ENCODE measurements at regions not wholly inside any gene's neighbourhood (a gene's known extent, or its start where the extent isn't known, plus 50 kb on each side); places are given as distances from the start of the nearest gene placed in this dataset.
A peak's percentile ranks its signal among the peaks of the same experiment; 100 is the strongest.

GRCh38 chr7:136056651-136057231, 79.6 kb upstream of the MTPN start:
- no peak for DNase-seq

DNA sequence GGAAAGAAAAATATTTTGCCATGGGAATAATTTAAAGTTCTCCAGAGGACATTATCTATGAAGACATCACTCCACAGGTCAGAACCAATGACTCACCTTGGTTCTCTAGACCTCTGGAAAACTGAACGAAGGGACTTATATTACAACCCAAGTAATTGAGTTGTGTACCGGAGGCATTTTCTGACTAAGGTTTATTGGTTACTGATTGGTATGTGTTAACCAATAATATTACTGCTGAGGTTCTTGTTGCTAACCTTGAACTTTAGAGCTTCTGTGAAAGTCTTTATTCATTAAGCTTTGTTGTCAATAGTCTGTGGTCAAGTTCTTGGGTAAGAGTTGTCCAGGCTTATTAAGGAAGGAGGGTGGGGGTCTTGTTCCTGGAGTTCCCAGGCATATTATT, 78.1 kb upstream of the MTPN start:
- no peak for DNase-seq

GRCh38 chr7:136053689-136054485, 76.7 kb upstream of the MTPN start:
- no peak for DNase-seq

DNA sequence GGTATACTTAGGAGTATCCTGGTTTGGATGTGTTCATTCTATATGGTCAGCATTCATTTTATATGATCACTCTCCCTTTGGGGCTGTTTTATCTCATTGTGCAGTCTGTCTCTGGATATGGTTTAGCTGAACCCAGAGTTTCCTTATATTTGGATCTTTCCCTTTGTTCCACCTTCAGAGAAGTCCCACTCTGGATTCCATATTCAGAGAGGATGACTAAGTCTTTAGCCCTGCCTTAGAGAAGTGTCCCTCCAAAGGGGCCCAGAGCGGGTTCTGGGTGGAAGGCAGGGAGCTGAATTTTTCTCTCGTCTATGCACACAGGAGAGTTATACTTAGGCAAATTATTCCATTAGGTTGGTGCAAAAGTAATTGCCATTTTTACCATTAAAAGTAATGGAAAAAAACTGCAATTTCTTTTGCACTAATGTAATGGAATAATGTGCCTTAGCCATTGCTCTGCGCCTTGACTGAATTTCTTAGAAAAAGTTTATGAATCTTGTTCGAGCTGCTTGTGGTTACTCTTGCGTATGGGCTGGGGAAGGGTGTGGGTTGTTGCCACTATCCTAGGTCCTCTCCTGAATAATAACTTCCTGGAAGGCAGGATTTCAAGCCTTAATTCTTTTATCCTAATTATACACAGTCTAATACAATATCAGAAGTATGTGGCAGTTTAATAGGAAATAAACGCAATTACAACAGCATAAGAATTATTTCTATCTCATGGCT, 74.2 kb upstream of the MTPN start:
- DNase-seq, result no peak

GRCh38 chr7:136050462-136050847, 73.3 kb upstream of the MTPN start:
- DNase-seq, result peak; percentile 60

DNA sequence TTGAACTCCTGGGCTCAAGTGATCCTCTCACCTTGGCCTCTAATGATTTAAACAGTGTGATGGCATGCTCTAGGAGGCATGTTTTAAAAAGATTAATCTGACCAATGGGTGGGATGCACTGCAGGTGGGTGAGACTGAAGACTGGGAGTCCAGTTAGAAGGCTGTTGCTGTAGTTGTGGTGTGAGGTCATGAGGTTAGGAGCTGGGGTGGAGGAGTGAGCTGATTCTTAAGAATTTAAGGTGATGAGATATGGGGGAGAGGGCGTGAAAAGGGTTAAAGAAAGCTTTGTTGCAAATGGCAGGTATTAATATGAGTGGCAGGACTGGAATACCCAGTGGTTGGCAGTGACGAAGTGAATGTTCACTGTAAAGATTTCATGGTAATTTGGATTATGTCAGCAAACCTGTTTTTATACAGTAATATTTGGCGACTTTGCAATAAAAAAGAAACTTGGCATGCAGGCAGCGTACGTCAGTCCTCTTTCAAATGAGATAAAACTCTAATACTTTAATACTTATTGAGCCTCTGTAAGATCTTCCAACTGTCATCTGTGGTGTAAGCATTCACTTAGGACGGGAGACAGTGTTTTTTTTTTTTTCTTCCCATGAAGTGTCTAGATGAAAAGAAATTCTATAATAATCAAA, 72.8 kb upstream of the MTPN start:
- DNase-seq, result no peak

DNA sequence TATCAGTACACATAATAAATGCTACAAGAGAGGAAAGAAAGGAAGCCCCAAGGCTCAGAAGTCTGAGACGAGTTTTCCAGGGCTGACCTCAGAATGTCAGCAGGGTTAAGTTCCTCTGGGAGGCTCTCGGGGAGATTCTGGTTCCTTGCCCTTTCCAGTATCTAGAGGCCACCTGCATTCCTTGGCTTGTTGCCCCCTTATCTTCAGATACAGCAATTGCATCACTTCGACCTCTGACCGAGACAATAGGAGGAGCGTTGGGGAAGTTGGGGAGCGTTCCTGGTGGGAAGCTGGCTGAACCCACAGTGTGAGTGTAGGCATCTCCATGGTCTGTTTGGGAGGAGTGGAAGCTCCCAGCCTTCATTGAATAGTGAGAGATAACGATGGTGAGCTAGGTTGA, 72.0 kb upstream of the MTPN start:
- no peak for DNase-seq

DNA sequence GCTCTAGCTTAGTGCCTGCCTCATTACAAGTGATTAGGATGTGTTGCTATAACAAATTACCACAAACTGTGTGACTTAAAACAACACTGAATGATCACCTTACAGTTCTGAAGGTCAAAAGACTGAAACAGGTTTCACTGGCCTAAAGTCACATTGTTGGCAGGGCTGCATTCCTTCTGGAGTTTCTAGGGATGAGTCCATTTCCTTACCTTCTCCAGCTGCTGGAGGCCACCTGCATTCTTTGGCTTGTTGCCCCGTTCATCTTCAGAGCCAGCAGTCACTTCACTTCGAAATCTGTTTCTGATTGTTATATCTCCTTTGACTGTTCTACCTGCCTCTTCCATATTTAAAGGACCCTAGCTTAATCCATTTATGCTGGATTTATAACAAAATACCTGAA, 69.4 kb upstream of the MTPN start:
- no peak for DNase-seq

- no peak for DNase-seq
Observed at GRCh38 chr7:136045992-136046391, 68.8 kb upstream of the MTPN start.

GRCh38 chr7:136045181-136045580, 68.0 kb upstream of the MTPN start:
- DNase-seq, result no peak

- peak; percentile 25 for DNase-seq
Observed at GRCh38 chr7:136039577-136040345, 62.6 kb upstream of the MTPN start.

- DNase-seq, result no peak
Observed at GRCh38 chr7:136036336-136036735, 59.2 kb upstream of the MTPN start.

DNA sequence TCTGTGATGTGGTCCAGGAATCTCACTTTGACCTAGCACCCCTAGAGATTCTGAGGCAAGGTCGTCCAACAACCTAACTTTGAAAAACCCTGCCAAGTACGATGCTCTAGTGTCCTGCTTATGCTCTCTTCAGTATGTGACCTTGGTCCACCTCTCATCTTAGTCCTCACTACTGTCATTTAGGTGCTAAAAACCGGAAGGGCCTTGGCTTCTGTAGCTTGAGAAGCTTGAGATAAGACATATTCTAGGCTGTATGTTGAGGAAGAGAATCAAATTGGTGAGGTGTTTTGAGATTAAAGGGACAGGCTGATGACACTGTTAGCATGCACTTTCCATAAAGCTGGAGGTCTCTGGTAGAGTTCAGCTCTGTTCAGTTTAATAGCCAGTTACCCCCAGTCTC, 57.0 kb upstream of the MTPN start:
- no peak for DNase-seq

- DNase-seq, result no peak
Observed at GRCh38 chr7:136033413-136034031, 56.4 kb upstream of the MTPN start.

DNA sequence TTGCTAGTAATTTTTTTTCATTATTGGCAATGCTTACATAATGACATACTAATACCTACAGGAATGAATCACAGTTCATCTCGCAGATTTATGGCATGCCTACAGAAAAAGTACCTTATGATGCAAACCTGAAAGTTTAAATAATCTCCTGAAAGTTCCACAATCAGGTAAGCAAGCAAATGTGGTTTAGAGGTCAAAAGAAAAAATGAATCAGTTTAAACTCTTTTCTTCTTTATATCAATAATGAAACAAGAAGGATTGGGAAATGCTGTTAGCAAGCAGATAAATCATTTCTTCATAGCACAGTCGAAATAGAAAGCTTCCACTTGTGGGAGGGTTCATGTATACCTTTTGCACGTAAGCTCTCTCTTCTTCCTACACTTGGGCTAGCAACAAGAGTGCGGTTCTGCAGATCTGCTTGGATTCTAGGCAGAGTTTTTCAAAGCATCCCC, 53.7 kb upstream of the MTPN start:
- DNase-seq, result no peak

- no peak for DNase-seq
Observed at GRCh38 chr7:136030330-136030729, 53.2 kb upstream of the MTPN start.

DNA sequence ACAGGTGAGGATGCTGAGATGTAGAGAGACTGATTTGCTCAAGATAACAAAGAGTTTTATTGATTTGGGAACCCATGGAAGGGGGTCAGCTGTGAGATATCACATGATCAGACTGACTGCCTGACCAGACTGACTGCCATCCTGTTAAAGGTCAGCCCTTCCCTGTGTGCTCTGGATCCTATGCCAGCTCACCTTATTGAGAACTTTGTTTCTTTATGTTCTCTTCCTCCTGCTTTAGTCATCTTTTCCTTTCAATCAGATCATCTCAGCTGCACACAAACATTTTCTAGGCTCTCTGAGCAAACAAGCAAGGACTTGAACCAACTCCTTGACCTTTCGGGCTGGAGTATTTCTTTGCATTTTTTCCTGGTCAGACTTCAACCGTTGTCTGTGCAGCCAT, 50.0 kb upstream of the MTPN start:
- no peak for DNase-seq
